ENCODE measurements at regions not wholly inside any gene's neighbourhood (a gene's known extent, or its start where the extent isn't known, plus 50 kb on each side); places are given as distances from the start of the nearest gene placed in this dataset.

GRCh38 chr20:12570371-12570770, 438.4 kb upstream of the SPTLC3 start:
- TF ChIP-seq EZH2 (IDR thresholded peaks at IDR 0.05; ENCODE audit: borderline replicate concordance, low read length): no peak
- TF ChIP-seq, protein P1, sequence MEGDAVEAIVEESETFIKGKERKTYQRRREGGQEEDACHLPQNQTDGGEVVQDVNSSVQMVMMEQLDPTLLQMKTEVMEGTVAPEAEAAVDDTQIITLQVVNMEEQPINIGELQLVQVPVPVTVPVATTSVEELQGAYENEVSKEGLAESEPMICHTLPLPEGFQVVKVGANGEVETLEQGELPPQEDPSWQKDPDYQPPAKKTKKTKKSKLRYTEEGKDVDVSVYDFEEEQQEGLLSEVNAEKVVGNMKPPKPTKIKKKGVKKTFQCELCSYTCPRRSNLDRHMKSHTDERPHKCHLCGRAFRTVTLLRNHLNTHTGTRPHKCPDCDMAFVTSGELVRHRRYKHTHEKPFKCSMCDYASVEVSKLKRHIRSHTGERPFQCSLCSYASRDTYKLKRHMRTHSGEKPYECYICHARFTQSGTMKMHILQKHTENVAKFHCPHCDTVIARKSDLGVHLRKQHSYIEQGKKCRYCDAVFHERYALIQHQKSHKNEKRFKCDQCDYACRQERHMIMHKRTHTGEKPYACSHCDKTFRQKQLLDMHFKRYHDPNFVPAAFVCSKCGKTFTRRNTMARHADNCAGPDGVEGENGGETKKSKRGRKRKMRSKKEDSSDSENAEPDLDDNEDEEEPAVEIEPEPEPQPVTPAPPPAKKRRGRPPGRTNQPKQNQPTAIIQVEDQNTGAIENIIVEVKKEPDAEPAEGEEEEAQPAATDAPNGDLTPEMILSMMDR (IDR thresholded peaks at IDR 0.05; ENCODE audit: low read length): peak; percentile 60
